Suprapubic skin (tissue), 3 donors: ENCODE measurements at regions not wholly inside any gene's neighbourhood (a gene's known extent, or its start where the extent isn't known, plus 50 kb on each side); places are given as distances from the start of the nearest gene placed in this dataset.

Experiments
- CTCF ChIP-seq, 2 donors: fragments of 200-600 bp in 1 of 2; fragments of 450-650 bp in 1 of 2; sonication (generic) in 1 of 2; IDR thresholded peaks; one replicate each; pipeline ENCODE4 v1.5.1; 2016 to 2019; ENCODE audit warnings: antibody characterized with exemption in 2 of 2, mild to moderate bottlenecking in 1 of 2, moderate library complexity in 1 of 2
- POLR2A ChIP-seq, 2 donors: fragments of 450-650 bp; IDR thresholded peaks; one replicate each; pipeline ENCODE4 v1.6.1; 2017; ENCODE audit warnings: antibody characterized with exemption in 2 of 2, mild to moderate bottlenecking in 2 of 2, moderate library complexity in 2 of 2

GRCh38 chr17:63370696-63371095, 75.4 kb downstream of the CYB561 start:
- TF ChIP-seq POLR2A (IDR thresholded peaks at IDR 0.05) (no peak), CTCF (IDR thresholded peaks at IDR 0.05) (no peak)
